K562 (cell line): ENCODE measurements at regions not wholly inside any gene's neighbourhood (a gene's known extent, or its start where the extent isn't known, plus 50 kb on each side); places are given as distances from the start of the nearest gene placed in this dataset.

Source experiments
- E2F3 ChIP-seq: fragments of 250-450 bp; sonication (Bioruptor Pico); IDR thresholded peaks from 2 replicates; pipeline ENCODE4 v1.4.0; 2020; ENCODE audit warnings: mild to moderate bottlenecking
- FOSL1 ChIP-seq: fragments of 200-800 bp; sonication (Bioruptor generic); conservative IDR thresholded peaks from 2 replicates; pipeline ENCODE4 v1.6.1; 2016; ENCODE audit warnings: missing genetic modification characterization, missing compliant biosample characterization
- GTF2E2 ChIP-seq: fragments of 200-800 bp; sonication (Bioruptor generic); IDR thresholded peaks from 2 replicates; pipeline ENCODE4 v1.6.1; 2016; ENCODE audit warnings: missing genetic modification characterization, missing compliant biosample characterization
- HCFC1 ChIP-seq: IDR thresholded peaks from 2 replicates; pipeline ENCODE4 v1.6.1; 2012; ENCODE audit warnings: low read depth, low read length, improper control_type of control experiment
- PBX2 ChIP-seq, 2 experiments: IDR thresholded peaks in 1 of 2; conservative IDR thresholded peaks in 1 of 2; 2 replicates each; pipeline ENCODE4 v1.6.1; 2016; ENCODE audit warnings: low read depth in 2 of 2, mild to moderate bottlenecking in 1 of 2, missing compliant biosample characterization in 1 of 2, missing genetic modification characterization in 1 of 2, moderate library complexity in 1 of 2
- RBM17 ChIP-seq: fragments of 200-400 bp; formaldehyde crosslinking; IDR thresholded peaks from 2 replicates; pipeline ENCODE4 v1.6.1; 2017; ENCODE audit warnings: low read depth, mild to moderate bottlenecking, low read length, borderline replicate concordance
- SIN3A ChIP-seq, 2 experiments: fragments of 150-350 bp in 1 of 2; IDR thresholded peaks; 2 replicates each; pipeline ENCODE4 v1.6.1; 2011 to 2016; ENCODE audit warnings: borderline replicate concordance in 2 of 2, low read depth in 2 of 2, low read length in 2 of 2, mild to moderate bottlenecking in 2 of 2, moderate library complexity in 2 of 2; ENCODE audit not compliant: control insufficient read depth in 1 of 2
- SPI1 ChIP-seq: IDR thresholded peaks from 2 replicates; pipeline ENCODE4 v1.6.1; 2011; ENCODE audit warnings: low read depth, low read length, control low read depth, borderline replicate concordance
- ZNF398 ChIP-seq: fragments of 250-450 bp; sonication (Bioruptor Pico); IDR thresholded peaks from 2 replicates; pipeline ENCODE4 v1.8.0; 2021; ENCODE audit warnings: moderate library complexity, mild to moderate bottlenecking, inconsistent platforms
- ZNF407 ChIP-seq: fragments of 450-650 bp; IDR thresholded peaks from 2 replicates; pipeline ENCODE4 v1.6.1; 2016; ENCODE audit warnings: low read depth

- no peak for TF ChIP-seq ZNF407
- TF ChIP-seq PBX2 (CRISPR knock-in tag; IDR thresholded peaks at IDR 0.05; ENCODE audit: low read depth): no peak
- peak; percentile 69 for TF ChIP-seq PBX2 (tag; conservative IDR thresholded peaks at IDR 0.05; ENCODE audit: low read depth)
- TF ChIP-seq RBM17: no peak
- peak; percentile 95 for TF ChIP-seq SPI1
- TF ChIP-seq HCFC1: no peak
- no peak for TF ChIP-seq GTF2E2
- no peak for TF ChIP-seq ZNF398 (CRISPR knock-in tag)
- peak; percentile 74 for TF ChIP-seq FOSL1
- TF ChIP-seq E2F3: no peak
- no peak for TF ChIP-seq SIN3A (IDR thresholded peaks at IDR 0.05; ENCODE audit: borderline replicate concordance in 2 of 2, control insufficient read depth in 1 of 2, low read depth in 2 of 2, low read length in 2 of 2)
Observed at GRCh38 chr9:108182950-108183381, 672.8 kb downstream of the ACTL7B start (continued).
